ENCODE measurements at regions not wholly inside any gene's neighbourhood (a gene's known extent, or its start where the extent isn't known, plus 50 kb on each side); places are given as distances from the start of the nearest gene placed in this dataset.

DNA sequence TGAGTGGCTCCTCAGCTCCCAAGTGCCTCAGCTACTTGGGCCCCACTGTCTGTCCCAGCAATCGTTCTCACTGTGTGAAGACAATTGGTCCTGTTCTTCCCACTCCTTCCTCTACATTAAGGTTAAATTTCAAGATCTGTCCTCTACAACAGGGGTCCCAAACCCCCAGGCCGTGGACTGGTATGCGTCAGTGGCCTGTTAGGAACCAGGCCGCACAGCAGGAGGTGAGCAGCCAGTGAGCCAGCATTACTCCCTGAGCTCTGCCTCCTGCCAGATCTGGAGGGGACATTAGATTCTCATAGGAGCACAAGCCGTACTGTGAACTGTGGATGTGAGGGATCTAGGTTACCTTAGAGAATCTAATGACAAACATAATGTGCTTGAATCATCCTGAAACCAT, 376.9 kb upstream of the FZD8 start:
- H3K4me3 ChIP-seq (ENCODE audit: insufficient read depth, low read length) = no peak overlapping the region
- no peak overlapping the region for H2AFZ ChIP-seq (ENCODE audit: low read length)
- no peak overlapping the region for H3K27ac ChIP-seq (ENCODE audit: low read depth, low read length)
- H3K9me3 ChIP-seq (ENCODE audit: low read depth, low read length) = no peaks in the 10 kb centered on the region
- no peaks in the 10 kb centered on the region for H4K20me1 ChIP-seq (ENCODE audit: insufficient read depth, low read length)
- no peak for DNase-seq (ENCODE audit: insufficient read length, low spot score, missing footprints)
- H3K36me3 ChIP-seq (ENCODE audit: insufficient read depth, low read length) = no peaks in the 10 kb centered on the region
- H3K4me2 ChIP-seq (ENCODE audit: insufficient read depth, low read length) = no peak overlapping the region
- TF ChIP-seq, protein P1, sequence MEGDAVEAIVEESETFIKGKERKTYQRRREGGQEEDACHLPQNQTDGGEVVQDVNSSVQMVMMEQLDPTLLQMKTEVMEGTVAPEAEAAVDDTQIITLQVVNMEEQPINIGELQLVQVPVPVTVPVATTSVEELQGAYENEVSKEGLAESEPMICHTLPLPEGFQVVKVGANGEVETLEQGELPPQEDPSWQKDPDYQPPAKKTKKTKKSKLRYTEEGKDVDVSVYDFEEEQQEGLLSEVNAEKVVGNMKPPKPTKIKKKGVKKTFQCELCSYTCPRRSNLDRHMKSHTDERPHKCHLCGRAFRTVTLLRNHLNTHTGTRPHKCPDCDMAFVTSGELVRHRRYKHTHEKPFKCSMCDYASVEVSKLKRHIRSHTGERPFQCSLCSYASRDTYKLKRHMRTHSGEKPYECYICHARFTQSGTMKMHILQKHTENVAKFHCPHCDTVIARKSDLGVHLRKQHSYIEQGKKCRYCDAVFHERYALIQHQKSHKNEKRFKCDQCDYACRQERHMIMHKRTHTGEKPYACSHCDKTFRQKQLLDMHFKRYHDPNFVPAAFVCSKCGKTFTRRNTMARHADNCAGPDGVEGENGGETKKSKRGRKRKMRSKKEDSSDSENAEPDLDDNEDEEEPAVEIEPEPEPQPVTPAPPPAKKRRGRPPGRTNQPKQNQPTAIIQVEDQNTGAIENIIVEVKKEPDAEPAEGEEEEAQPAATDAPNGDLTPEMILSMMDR (IDR thresholded peaks at IDR 0.05; ENCODE audit: extremely low read depth, low read depth, low read length) = no peak
- H3K27me3 ChIP-seq (ENCODE audit: insufficient read depth, low read length) = no peaks in the 10 kb centered on the region
- no peaks in the 10 kb centered on the region for H3K79me2 ChIP-seq (ENCODE audit: insufficient read depth, low read length)
- peaks cover 3% of the 10 kb centered on the region for H3K4me1 ChIP-seq (ENCODE audit: insufficient read depth, low read length)

DNA sequence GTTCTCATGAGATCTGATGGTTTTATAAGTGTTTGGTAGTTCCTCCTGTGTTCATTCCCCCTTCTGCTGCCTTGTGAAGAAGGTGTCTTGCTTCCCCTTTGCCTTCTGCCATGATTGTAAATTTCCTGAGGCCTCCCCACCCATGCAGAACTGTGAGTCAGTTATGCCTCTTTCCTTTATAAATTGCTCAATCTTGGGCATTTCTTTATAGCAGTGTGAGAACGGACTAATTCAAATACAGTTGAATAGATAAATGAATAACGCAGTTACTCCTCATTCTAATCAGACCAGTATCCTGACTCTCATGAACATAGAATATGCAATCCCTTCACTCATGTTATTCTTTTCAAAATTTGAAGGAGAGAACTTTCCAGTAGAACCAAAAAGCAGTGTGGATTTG, 375.0 kb upstream of the FZD8 start:
- H3K79me2 ChIP-seq (ENCODE audit: insufficient read depth, low read length) = no peaks in the 10 kb centered on the region
- no peak overlapping the region for H3K4me3 ChIP-seq (ENCODE audit: insufficient read depth, low read length)
- no peaks in the 10 kb centered on the region for H4K20me1 ChIP-seq (ENCODE audit: insufficient read depth, low read length)
- H3K27ac ChIP-seq (ENCODE audit: low read depth, low read length) = no peak overlapping the region
- H3K9me3 ChIP-seq (ENCODE audit: low read depth, low read length) = no peaks in the 10 kb centered on the region
- no peaks in the 10 kb centered on the region for H3K4me1 ChIP-seq (ENCODE audit: insufficient read depth, low read length)
- H3K27me3 ChIP-seq (ENCODE audit: insufficient read depth, low read length) = no peaks in the 10 kb centered on the region
- DNase-seq (ENCODE audit: insufficient read length, low spot score, missing footprints) = no peak
- no peaks in the 10 kb centered on the region for H3K36me3 ChIP-seq (ENCODE audit: insufficient read depth, low read length)
- no peak overlapping the region for H2AFZ ChIP-seq (ENCODE audit: low read length)
- TF ChIP-seq, protein P1 (IDR thresholded peaks at IDR 0.05; ENCODE audit: extremely low read depth, low read depth, low read length) = no peak
- no peak overlapping the region for H3K4me2 ChIP-seq (ENCODE audit: insufficient read depth, low read length)

DNA sequence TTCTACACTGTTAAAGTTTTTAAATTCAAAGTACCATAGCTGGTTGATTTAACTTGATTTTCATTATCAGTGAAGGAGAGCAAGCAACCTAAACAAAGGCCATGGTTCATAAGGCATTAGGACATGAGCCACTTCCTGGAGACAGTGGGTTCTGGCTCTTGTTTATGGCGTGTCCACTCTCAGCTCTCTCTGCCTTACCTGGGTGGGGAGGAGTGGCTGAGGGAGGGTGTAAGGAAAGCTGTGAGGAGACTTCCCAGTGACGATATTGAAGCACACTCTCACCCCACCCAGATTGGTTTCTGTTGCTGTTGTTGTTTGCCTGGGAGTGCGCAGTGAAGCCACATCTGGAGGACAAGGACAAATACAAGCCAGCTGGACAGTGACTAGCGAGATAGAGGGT, 365.3 kb upstream of the FZD8 start:
- DNase-seq (ENCODE audit: insufficient read length, low spot score, missing footprints) = no peak
- no peaks in the 10 kb centered on the region for H4K20me1 ChIP-seq (ENCODE audit: insufficient read depth, low read length)
- H3K36me3 ChIP-seq (ENCODE audit: insufficient read depth, low read length) = no peaks in the 10 kb centered on the region
- no peaks in the 10 kb centered on the region for H3K9me3 ChIP-seq (ENCODE audit: low read depth, low read length)
- H3K27me3 ChIP-seq (ENCODE audit: insufficient read depth, low read length) = no peaks in the 10 kb centered on the region
- H3K27ac ChIP-seq (ENCODE audit: low read depth, low read length) = no peak overlapping the region
- H3K79me2 ChIP-seq (ENCODE audit: insufficient read depth, low read length) = no peaks in the 10 kb centered on the region
- no peak overlapping the region for H2AFZ ChIP-seq (ENCODE audit: low read length)
- H3K4me1 ChIP-seq (ENCODE audit: insufficient read depth, low read length) = no peaks in the 10 kb centered on the region
- H3K4me2 ChIP-seq (ENCODE audit: insufficient read depth, low read length) = no peak overlapping the region
- H3K4me3 ChIP-seq (ENCODE audit: insufficient read depth, low read length) = no peak overlapping the region
- TF ChIP-seq, protein P1 (IDR thresholded peaks at IDR 0.05; ENCODE audit: extremely low read depth, low read depth, low read length) = no peak

DNA sequence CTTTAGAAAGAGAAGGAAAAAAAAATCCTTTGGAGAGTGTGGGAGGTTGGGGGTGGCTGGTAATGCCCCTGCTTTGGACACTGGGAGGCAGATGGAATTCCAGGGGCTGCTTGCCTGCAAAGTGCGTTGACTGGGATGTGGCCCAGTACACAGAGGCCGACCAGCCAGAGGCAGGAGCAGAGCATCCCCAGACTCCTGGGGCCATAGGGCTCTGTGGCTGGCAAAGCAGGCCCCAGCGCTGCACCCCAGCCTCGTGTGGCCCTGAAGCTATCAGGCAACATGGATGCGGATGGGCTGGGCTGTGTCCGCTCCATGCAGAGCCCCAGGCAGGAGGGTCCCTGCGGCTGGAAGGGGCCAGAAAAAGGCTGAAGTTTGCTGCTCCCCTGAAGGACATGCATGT, 361.6 kb upstream of the FZD8 start:
- DNase-seq (ENCODE audit: insufficient read length, low spot score, missing footprints) = peak; percentile 45
- Histone ChIP-seq H3K4me3 (ENCODE audit: insufficient read depth, low read length) (no peak overlapping the region), H4K20me1 (ENCODE audit: insufficient read depth, low read length) (no peaks in the 10 kb centered on the region), H3K4me2 (ENCODE audit: insufficient read depth, low read length) (no peak overlapping the region), H3K36me3 (ENCODE audit: insufficient read depth, low read length) (no peaks in the 10 kb centered on the region), H3K79me2 (ENCODE audit: insufficient read depth, low read length) (no peaks in the 10 kb centered on the region), H3K4me1 (ENCODE audit: insufficient read depth, low read length) (no peaks in the 10 kb centered on the region), H2AFZ (ENCODE audit: low read length) (no peak overlapping the region), H3K27me3 (ENCODE audit: insufficient read depth, low read length) (no peaks in the 10 kb centered on the region), H3K9me3 (ENCODE audit: low read depth, low read length) (no peaks in the 10 kb centered on the region), H3K27ac (ENCODE audit: low read depth, low read length) (no peak overlapping the region)
- TF ChIP-seq, protein P1 (IDR thresholded peaks at IDR 0.05; ENCODE audit: extremely low read depth, low read depth, low read length) = no peak

All from osteoblast (primary cell).